Breast epithelium (tissue), 4 donors: ENCODE measurements at regions not wholly inside any gene's neighbourhood (a gene's known extent, or its start where the extent isn't known, plus 50 kb on each side); places are given as distances from the start of the nearest gene placed in this dataset.
"Not testable (repeated sequence)": the region's sequence is repeated elsewhere in the genome, so short reads cannot be mapped to it uniquely, and the experiment has no call there.

Experiments
- DNase-seq, 2 donors: peaks; one replicate each; pipeline ENCODE4 v3.0.0-alpha.2; 2019; ENCODE audit warnings: low spot score in 2 of 2
- H3K27ac ChIP-seq, 2 donors: fragments of 200-600 bp; sonication (generic) in 1 of 2; one replicate each; pipeline ENCODE4 v1.5.1; 2016 to 2019; ENCODE audit warnings: mild to moderate bottlenecking in 1 of 2
- H3K27me3 ChIP-seq, 2 donors: fragments of 200-600 bp; sonication (generic) in 1 of 2; one replicate each; pipeline versions ENCODE4 v1.5.1 to v1.6.0; 2017 to 2019; ENCODE audit warnings: control low read depth in 1 of 2, mild to moderate bottlenecking in 1 of 2
- H3K36me3 ChIP-seq: fragments of 200-600 bp; one replicate; pipeline ENCODE4 v1.5.1; 2019
- H3K4me1 ChIP-seq, 2 donors: fragments of 200-600 bp; sonication (generic); one replicate each; pipeline ENCODE4 v1.5.1; 2016 to 2019; ENCODE audit warnings: control low read depth in 1 of 2
- H3K4me3 ChIP-seq, 3 donors: fragments of 200-600 bp; sonication (generic); 1 replicate in 2 of 3; 2 replicates in 1 of 3; pipeline ENCODE4 v1.5.1; 2016 to 2019; ENCODE audit warnings: mild to moderate bottlenecking in 3 of 3, moderate library complexity in 2 of 3
- H3K9me3 ChIP-seq, 2 donors: fragments of 200-600 bp; sonication (generic) in 1 of 2; one replicate each; pipeline ENCODE4 v1.5.1; 2016 to 2019; ENCODE audit warnings: control low read depth in 1 of 2
- POLR2A ChIP-seq: fragments of 450-650 bp; IDR thresholded peaks from one replicate; pipeline ENCODE4 v1.6.1; 2016; ENCODE audit warnings: antibody characterized with exemption, mild to moderate bottlenecking, moderate library complexity
- POLR2AphosphoS5 ChIP-seq, 3 donors: sonication (generic); formaldehyde crosslinking; IDR thresholded peaks; one replicate each; pipeline ENCODE4 v1.6.1; 2017; ENCODE audit warnings: antibody characterized with exemption in 3 of 3
- intact Hi-C: fragments of 100-400 bp; cut with DNase I; formaldehyde crosslinking; loops from one replicate; pipeline ENCODE4 v1.15.1; 2023; ENCODE audit warnings: low total_unique reads
- TF ChIP-seq, protein P1 (sequence below), 3 donors: fragments of 450-650 bp; IDR thresholded peaks; one replicate each; pipeline ENCODE4 v1.5.1; 2016 to 2017; ENCODE audit warnings: antibody characterized with exemption in 3 of 3, mild to moderate bottlenecking in 3 of 3, moderate library complexity in 3 of 3

DNA sequence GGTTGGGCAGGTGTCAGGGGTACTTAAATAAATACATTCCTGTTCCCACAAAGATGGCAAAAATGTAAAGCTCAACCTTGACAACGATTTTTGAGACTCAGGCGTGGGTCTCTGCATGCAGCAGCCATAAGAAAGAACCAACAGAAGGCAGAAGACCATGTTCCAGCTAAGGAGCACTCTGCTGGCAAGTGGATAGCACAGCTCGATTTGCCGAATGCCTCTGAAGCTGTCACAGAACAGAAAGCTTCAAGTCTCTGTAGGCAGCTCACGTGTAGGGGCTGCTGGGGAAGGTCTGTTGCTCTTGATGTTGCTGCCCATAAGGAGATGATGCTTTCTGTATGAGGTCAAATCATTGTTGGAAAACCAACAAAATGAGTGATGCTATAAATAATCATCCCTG lies 119.6 kb upstream of the GRIN3A start:
- H3K4me3 ChIP-seq = no peak overlapping the region
- H3K27me3 ChIP-seq = no peaks in the 10 kb centered on the region
- no peaks in the 10 kb centered on the region for H3K4me1 ChIP-seq
- intact Hi-C loops = no loop called here
- H3K36me3 ChIP-seq = no peaks in the 10 kb centered on the region
- TF ChIP-seq, protein P1, sequence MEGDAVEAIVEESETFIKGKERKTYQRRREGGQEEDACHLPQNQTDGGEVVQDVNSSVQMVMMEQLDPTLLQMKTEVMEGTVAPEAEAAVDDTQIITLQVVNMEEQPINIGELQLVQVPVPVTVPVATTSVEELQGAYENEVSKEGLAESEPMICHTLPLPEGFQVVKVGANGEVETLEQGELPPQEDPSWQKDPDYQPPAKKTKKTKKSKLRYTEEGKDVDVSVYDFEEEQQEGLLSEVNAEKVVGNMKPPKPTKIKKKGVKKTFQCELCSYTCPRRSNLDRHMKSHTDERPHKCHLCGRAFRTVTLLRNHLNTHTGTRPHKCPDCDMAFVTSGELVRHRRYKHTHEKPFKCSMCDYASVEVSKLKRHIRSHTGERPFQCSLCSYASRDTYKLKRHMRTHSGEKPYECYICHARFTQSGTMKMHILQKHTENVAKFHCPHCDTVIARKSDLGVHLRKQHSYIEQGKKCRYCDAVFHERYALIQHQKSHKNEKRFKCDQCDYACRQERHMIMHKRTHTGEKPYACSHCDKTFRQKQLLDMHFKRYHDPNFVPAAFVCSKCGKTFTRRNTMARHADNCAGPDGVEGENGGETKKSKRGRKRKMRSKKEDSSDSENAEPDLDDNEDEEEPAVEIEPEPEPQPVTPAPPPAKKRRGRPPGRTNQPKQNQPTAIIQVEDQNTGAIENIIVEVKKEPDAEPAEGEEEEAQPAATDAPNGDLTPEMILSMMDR (IDR thresholded peaks at IDR 0.05) = no peak
- no peak for TF ChIP-seq POLR2AphosphoS5 (IDR thresholded peaks at IDR 0.05)
- no peak for TF ChIP-seq POLR2A
- no peak for DNase-seq
- no peaks in the 10 kb centered on the region for H3K9me3 ChIP-seq
- no peak overlapping the region for H3K27ac ChIP-seq

DNA sequence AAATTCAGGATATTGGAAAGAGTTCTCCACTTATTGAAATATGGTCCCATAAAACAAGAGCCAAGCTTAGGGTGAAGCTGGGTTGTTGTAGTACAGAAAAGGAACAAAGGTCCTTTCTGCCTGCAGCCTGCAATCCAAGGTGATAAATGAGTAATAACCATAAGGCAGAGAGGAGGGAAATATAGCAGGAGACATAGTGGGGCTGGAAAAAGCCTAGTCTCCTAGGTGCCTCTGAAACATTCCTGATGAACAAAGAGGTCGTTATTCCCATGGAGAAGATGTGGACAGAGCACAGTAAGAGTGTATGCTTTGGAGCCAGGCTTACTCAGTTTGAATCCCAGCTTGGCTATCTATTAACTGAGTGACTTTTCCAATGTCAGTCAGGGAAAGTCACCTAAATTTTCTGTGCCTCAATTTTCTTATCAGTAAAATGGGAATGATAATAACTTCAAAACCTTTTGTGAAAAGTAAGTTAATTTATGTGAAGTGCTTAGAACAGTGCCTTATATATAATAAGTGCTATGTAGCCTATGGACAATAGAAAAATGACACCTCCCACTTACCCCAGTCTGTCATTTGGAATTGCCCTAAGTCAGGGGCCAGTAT lies 110.8 kb upstream of the GRIN3A start:
- no peaks in the 10 kb centered on the region for H3K27me3 ChIP-seq
- no peak for DNase-seq
- no peaks in the 10 kb centered on the region for H3K36me3 ChIP-seq
- TF ChIP-seq, protein P1 (IDR thresholded peaks at IDR 0.05) = no peak
- TF ChIP-seq POLR2A = no peak
- no peak for TF ChIP-seq POLR2AphosphoS5 (IDR thresholded peaks at IDR 0.05)
- no peaks in the 10 kb centered on the region for H3K4me1 ChIP-seq
- H3K9me3 ChIP-seq = no peaks in the 10 kb centered on the region
- intact Hi-C loops = no loop called here
- H3K27ac ChIP-seq = no peak overlapping the region
- H3K4me3 ChIP-seq = no peak overlapping the region

DNA sequence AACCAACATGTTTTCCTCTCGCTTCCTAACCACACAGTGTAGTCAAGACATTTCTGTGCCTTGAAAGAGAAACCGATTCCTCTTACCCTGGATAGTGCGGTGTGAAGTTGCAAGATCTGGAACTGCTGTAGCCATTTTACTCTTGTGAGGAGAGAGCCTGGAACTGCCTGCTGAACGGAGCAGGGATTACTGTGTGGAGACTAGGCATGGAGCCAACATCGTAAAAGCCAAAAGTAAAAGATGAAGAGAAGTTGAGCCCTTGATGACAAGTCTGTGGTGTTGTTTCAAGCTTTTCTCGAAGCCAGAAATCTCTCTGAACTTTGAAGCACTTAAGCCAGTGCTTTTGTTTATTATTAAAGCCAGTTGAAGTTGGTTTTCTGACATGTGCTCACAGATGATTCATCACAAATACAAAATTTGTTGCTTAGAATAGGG lies 110.1 kb upstream of the GRIN3A start:
- DNase-seq = no peak
- H3K4me1 ChIP-seq = no peaks in the 10 kb centered on the region
- H3K9me3 ChIP-seq = no peaks in the 10 kb centered on the region
- TF ChIP-seq POLR2AphosphoS5 (IDR thresholded peaks at IDR 0.05) = no peak
- TF ChIP-seq POLR2A = no peak
- TF ChIP-seq, protein P1 (IDR thresholded peaks at IDR 0.05) = no peak
- no peak overlapping the region for H3K27ac ChIP-seq
- H3K27me3 ChIP-seq = no peaks in the 10 kb centered on the region
- H3K36me3 ChIP-seq = no peaks in the 10 kb centered on the region
- H3K4me3 ChIP-seq = no peak overlapping the region
- intact Hi-C loops = no loop called here

DNA sequence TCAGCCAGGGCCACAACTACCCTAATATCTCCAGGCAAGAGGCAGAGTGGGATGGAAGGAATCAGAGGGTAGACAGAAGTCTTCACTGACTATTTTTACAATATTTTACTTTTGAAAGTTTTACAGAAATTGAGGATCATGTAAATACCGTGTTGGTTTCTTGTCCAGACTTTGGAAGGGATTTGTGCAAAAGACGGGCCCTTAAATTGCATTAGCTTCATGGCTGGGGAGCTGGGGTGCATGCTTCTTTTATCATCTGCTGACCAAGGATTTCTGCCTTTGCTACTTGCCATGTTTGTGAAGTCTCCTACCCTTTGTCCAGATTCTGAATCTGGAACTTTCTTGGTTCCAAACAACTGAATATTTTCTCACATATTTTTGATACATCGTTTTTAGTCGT lies 107.7 kb upstream of the GRIN3A start:
- Histone ChIP-seq H3K9me3 (no peaks in the 10 kb centered on the region), H3K4me1 (no peaks in the 10 kb centered on the region), H3K36me3 (no peaks in the 10 kb centered on the region), H3K4me3 (no peak overlapping the region), H3K27me3 (no peaks in the 10 kb centered on the region), H3K27ac (no peak overlapping the region)
- DNase-seq = no peak
- intact Hi-C loops = no loop called here
- TF ChIP-seq, protein P1 (IDR thresholded peaks at IDR 0.05) = no peak

DNA sequence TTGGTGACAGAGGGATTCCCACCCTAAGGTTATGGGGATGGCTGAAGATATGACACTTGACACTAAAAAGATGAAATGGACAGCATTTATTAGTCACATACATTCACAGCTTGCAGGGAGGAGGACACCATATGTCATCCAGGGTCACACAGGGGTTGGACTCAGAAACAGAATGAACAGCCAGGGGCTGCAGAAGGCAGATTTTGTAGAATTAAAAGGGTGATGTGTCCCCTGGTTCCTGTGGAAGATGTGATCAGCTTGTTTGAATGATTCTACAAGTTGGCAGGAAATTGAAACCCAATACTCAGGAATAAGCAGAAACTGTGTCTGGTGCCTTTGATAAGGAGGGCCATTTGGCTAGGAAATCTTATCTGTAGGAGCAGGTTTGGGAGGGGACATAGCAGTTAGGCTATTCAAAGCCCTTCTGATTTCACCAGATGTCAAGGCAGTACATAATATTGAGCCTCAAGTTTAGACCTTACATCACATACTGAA lies 102.3 kb upstream of the GRIN3A start:
- no peaks in the 10 kb centered on the region for H3K9me3 ChIP-seq
- no peaks in the 10 kb centered on the region for H3K36me3 ChIP-seq
- no peak overlapping the region for H3K4me3 ChIP-seq
- no peaks in the 10 kb centered on the region for H3K27me3 ChIP-seq
- intact Hi-C loops = no loop called here
- TF ChIP-seq, protein P1 (IDR thresholded peaks at IDR 0.05) = no peak
- TF ChIP-seq POLR2A (no peak), POLR2AphosphoS5 (IDR thresholded peaks at IDR 0.05) (no peak)
- H3K27ac ChIP-seq = no peak overlapping the region
- H3K4me1 ChIP-seq = no peaks in the 10 kb centered on the region
- DNase-seq = no peak

DNA sequence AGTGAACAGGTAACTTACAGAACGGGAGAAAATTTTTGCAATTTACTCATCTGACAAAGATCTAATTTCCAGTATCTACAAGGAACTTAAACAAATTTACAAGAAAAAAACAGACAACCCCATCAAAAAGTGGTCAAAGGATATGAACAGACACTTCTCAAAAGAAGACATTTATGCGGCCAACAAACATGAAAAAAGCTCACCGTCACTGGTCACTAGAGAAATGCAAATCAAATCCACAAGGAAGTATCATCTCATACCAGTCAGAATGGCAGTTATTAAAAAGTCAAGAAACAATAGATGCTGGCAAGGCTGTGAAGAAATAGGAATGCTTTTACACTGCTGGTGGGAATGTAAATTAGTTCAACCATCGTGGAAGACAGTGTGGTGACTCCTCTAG lies 100.5 kb upstream of the GRIN3A start:
- intact Hi-C loops, H3K36me3 ChIP-seq, H3K4me1 ChIP-seq, H3K27ac ChIP-seq, H3K4me3 ChIP-seq, H3K9me3 ChIP-seq, H3K27me3 ChIP-seq, DNase-seq: not testable (repeated sequence)
